COLO668 (cell line): ENCODE measurements at regions not wholly inside any gene's neighbourhood (a gene's known extent, or its start where the extent isn't known, plus 50 kb on each side); places are given as distances from the start of the nearest gene placed in this dataset.

Experiments
- DNase-seq: peaks from one replicate; lab custom pipeline; 2025; ENCODE audit not compliant: unreplicated experiment; lab: John Stamatoyannopoulos, UW

DNA sequence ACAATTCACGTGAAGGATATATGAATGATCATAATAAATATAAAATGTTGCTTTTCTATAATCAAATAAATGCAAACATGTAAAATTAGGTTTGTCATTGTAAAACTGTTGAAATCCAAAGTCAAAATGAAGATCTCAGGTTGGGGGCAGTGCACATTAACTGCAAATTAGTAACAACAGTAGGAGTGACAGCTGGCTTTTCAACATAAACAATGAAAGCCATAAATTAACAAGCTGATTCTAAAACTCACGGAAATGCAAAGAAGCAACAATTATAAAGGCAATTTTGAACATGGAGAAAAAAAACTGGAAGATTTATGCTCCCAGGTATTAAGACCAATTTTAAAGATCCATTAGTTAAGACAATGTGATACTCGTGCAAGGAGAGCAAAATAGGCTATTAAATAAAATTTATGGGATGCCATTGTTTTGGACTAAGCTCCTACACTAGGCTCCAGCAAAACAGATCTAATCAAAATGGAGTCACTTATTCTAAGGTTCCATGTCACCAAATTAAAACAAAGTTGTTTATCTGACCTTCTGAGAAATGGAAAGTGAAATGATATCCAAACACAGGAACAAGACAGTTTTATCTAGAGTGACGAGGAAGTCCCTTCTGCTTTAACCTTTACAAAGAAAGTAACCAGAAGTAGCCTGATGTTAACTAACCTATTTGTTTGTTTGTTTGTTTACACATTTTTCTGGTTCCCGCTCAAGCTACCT, 770.8 kb downstream of the EPHA7 start:
- no peak for DNase-seq

- no peak for DNase-seq
Measured at GRCh38 chr6:92647630-92648029, 771.7 kb downstream of the EPHA7 start.

GRCh38 chr6:92644104-92644791, 775.1 kb downstream of the EPHA7 start:
- DNase-seq: peak; percentile 48

- DNase-seq: no peak
Measured at GRCh38 chr6:92635553-92636153, 783.7 kb downstream of the EPHA7 start.

GRCh38 chr6:92634561-92634960, 784.8 kb downstream of the EPHA7 start:
- no peak for DNase-seq

- no peak for DNase-seq
Measured at GRCh38 chr6:92623431-92623830, 795.9 kb downstream of the EPHA7 start.

DNA sequence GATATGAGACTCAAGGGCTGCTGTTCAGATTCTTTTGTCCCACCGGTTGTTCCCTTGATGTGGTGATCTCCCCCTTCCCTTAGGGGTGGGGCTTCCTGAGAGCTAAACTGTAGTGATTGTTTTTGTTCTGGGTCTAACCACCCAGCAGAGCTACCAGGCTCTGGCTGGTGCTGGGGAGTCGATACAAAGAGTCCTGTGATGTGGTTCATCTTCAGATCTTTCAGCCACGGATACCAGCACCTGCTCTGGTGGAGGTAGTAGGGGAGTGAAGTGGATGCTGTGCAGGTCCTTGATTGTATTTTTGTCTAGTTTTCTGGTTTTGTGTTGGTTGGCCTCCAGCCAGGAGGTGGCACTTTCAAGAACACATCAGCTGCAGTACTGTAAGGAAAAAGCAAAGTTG, 801.6 kb downstream of the EPHA7 start:
- no peak for DNase-seq

DNA sequence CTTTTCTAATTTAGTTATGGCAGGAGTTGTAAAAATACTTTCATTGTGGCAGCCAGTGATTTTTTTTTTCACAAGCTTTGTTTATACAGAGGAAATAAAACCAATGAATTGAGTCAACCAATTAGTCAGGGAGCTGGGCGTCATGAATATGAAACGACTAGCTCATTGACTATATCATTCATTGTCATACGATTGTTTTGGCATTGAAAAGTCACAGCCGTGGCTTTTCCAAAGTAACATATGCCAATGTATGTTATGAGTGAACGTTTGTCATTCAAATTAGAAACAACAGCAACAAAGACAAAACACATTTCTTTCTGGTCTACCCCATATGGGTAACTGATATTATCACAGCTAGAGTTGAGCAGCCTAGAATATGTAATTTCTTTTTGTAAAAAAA, 810.6 kb downstream of the EPHA7 start:
- no peak for DNase-seq

GRCh38 chr6:92593201-92593600, 826.2 kb downstream of the EPHA7 start:
- DNase-seq: no peak

DNA sequence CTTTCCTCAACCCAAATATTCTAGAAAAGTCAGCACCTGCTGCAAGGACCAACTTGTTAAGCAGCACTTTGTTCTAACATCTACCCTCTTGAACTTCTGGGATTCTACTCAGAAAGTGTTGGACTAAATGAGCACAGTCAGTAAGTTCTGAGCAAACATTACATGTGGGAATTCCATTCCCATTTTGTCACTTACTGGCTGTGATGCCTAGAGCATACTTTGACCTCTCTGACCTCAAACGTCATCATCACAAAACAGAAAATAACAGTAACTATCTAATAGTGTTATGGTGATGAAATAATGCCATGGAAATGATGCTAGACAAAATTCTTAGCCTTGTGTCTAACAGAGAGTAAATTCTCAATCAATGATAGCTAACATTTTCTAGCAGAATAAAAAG, 829.4 kb downstream of the EPHA7 start:
- no peak for DNase-seq

DNA sequence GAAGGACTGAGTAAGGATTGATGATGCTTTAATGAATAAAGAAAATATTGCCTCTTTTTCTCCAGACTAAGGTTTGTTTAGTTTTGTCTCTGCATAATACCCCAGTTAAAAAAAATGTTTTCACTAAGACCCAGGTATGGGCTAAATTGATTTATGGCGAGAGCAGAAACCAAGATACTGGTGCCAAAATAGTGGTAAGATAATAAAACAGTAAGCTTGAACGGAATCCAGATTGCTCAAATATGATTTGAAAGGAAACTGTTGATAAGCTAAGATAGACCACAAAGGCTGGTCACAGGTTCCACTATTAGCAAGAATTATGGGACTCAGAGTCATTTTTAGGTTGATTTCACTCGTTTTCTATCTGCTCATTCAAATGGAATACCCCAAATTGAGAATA, 831.2 kb downstream of the EPHA7 start:
- DNase-seq: no peak

DNA sequence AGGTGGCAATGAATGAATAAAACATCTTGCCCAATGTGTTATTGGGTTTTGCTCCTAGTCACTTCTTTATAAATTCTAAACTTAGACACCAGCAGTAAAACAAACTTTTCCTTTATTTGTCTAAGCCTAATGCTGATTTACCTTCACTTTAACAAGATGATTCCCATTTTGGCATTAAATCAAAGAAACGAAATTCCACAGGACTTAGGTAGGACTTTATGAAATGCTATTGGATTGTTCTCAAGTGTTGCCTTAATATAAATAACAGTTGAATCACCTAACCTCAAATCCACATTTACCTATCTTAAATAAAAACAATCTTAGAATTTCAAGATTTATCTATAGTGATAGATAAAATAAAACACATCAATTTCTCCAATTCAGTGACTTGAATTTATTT, 831.8 kb downstream of the EPHA7 start:
- no peak for DNase-seq

- no peak for DNase-seq
Measured at GRCh38 chr6:92586236-92586977, 833.0 kb downstream of the EPHA7 start.

GRCh38 chr6:92582211-92582610, 837.1 kb downstream of the EPHA7 start:
- DNase-seq: no peak

DNA sequence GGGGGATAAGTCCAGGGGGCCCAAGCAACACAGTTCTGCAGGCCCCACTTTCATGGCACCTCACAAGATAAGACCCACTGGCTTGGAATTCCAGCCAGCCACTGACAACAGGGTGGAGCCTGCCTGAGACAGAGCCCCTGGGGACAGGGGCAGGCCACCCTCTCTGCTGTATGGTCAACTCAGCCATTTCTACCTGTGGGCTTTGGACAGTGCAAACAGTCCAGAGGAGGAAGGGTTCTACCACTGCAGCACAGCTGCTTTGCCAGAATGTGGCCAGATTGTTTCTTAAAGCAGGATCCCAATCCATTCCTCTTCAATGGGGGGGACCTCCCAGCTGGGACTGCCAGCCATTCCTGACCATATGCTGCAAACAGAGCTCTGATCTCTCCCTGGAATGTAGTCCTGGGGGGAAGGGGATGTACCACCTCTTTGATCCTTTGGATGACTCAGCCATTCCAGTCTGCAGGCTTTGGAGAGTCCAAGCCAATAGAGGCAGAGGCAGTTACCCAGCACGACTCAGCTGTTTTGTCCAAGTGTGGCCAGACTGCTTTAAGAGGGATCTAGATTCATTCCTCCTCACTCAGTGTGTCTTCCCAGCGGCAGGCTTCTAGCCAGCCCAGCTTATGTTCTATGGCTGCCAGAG, 842.2 kb downstream of the EPHA7 start:
- DNase-seq: no peak

GRCh38 chr6:92568541-92568940, 850.8 kb downstream of the EPHA7 start:
- no peak for DNase-seq

DNA sequence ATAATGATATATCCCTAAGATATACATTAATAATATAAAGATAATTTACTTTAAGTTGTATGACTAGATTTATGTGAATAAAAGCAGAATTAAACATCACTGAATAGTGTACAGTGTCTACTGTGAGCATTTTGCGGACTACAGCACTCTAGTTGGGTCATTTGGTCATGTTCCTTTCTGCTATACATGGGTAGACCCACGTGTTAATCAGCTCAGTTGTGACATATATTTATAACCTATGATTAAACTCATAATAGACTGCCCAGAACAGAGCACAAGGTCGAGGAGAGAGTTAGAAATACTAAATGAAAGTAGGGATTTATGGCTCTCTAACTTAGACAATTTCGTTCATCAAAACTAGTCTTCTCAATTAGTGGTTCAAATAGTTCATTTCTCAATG, 852.7 kb downstream of the EPHA7 start:
- DNase-seq: no peak

DNA sequence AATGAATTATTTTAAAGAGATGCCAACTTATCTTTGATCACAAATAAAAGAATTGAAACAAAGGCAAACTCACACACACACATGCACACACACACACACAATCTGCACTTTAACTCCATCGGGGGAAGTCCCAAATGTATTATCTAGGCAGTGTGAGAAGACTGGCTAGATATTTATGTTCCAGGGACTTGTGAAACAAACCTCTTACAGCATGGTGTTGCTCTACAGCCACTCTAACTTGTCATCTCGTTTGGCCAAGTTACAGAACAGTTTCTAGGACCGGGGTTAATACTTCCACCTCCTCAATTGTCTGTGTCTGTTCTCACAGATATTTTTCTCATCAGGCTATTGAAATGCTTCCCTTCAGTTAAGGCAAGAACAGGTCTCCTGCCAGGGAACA, 855.0 kb downstream of the EPHA7 start:
- DNase-seq: no peak

DNA sequence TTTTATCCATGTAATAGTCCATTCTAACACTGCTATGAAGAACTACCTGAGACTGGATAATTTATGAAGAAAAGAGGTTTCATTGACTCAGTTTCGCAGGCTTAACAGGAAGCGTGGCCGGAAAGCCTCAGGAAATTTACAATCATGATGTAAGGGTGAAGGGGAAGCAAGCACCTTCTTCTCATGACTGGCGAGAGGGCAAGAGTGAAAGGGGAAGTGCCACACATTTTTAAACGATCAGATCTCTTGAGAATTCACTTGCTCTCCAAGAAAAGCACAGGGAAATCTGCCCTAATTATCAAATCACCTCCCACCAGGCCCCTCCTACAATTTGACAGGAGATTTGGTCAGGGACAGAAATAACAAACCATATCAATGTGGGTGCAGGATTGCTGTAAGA, 859.7 kb downstream of the EPHA7 start:
- no peak for DNase-seq

- no peak for DNase-seq
Measured at GRCh38 chr6:92559003-92559402, 860.4 kb downstream of the EPHA7 start.

GRCh38 chr6:92550501-92550900, 868.9 kb downstream of the EPHA7 start:
- DNase-seq: no peak
